Skeletal muscle tissue (tissue), 3 donors: ENCODE measurements at regions not wholly inside any gene's neighbourhood (a gene's known extent, or its start where the extent isn't known, plus 50 kb on each side); places are given as distances from the start of the nearest gene placed in this dataset.

ENCODE experiments used
- H3K27ac ChIP-seq: one replicate; pipeline ENCODE4 v1.7.0; 2013; ENCODE audit warnings: mild to moderate bottlenecking, low read depth, low read length, inconsistent platforms
- H3K27me3 ChIP-seq, 3 donors: one replicate each; pipeline ENCODE4 v1.7.0; 2013; ENCODE audit warnings: low read length in 3 of 3; ENCODE audit not compliant: control insufficient read depth in 3 of 3, insufficient read depth in 3 of 3
- H3K36me3 ChIP-seq, 3 donors: one replicate each; pipeline ENCODE4 v1.7.0; 2013; ENCODE audit warnings: low read length in 3 of 3; ENCODE audit not compliant: control insufficient read depth in 3 of 3, insufficient read depth in 3 of 3
- H3K4me1 ChIP-seq, 3 donors: one replicate each; pipeline ENCODE4 v1.7.0; 2013; ENCODE audit warnings: low read length in 3 of 3, mild to moderate bottlenecking in 3 of 3; ENCODE audit not compliant: control insufficient read depth in 3 of 3, insufficient read depth in 3 of 3
- H3K4me3 ChIP-seq, 3 donors: one replicate each; pipeline ENCODE4 v1.7.0; 2013; ENCODE audit warnings: low read length in 3 of 3
- H3K9ac ChIP-seq, 3 donors: one replicate each; pipeline ENCODE4 v1.7.0; 2013; ENCODE audit warnings: low read length in 3 of 3, mild to moderate bottlenecking in 3 of 3, moderate library complexity in 2 of 3, low read depth in 1 of 3
- H3K9me3 ChIP-seq, 3 donors: one replicate each; pipeline ENCODE4 v1.7.0; 2013; ENCODE audit warnings: low read length in 3 of 3; ENCODE audit not compliant: control insufficient read depth in 3 of 3
- donor health status: Osteomylitis.

DNA sequence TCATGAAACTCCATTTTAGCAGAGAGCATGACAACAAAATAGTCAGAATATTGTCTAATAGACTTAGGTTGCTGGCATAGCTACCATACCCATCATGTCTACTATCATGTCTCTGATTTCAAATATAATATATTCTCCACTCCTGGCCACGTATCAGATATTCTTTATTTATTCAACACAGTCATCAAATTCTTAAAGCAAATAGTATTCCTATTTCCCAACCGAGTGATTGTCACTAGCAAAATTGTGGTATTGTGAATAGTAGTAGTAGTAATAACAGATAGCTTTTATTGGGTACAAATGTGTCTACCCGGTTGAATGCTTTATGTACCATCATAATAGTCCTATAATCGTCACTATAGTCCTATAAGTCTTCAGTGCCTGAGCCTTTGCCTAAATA lies 918.6 kb downstream of the KCNMA1 start:
- no peaks in the 10 kb centered on the region for H3K9me3 ChIP-seq
- H3K9ac ChIP-seq, result no peak overlapping the region
- H3K27ac ChIP-seq, result no peak overlapping the region
- H3K4me3 ChIP-seq, result no peak overlapping the region
- H3K4me1 ChIP-seq, result no peaks in the 10 kb centered on the region
- no peaks in the 10 kb centered on the region for H3K27me3 ChIP-seq
- no peaks in the 10 kb centered on the region for H3K36me3 ChIP-seq

DNA sequence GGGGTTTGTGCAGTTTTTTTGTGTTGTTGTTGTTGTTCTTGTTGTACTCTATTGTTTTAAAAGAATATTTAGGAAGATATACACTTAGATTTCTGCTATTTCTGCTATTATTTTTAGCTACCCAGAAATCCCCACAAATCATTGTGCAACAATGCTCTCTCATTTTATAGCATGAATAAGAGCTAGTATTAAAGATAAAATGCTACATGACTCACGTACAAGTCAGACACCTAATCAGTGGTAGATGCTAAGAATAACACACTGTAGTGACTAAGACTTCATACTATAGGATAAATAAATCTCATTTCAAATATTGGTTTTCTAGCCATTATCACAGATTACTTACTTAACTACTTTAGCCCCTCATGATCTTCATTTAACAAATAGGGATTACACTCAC lies 920.5 kb downstream of the KCNMA1 start:
- Histone ChIP-seq H3K27me3 (no peaks in the 10 kb centered on the region), H3K36me3 (no peaks in the 10 kb centered on the region), H3K9me3 (no peaks in the 10 kb centered on the region), H3K9ac (no peak overlapping the region), H3K4me3 (no peak overlapping the region), H3K4me1 (no peaks in the 10 kb centered on the region), H3K27ac (no peak overlapping the region)

DNA sequence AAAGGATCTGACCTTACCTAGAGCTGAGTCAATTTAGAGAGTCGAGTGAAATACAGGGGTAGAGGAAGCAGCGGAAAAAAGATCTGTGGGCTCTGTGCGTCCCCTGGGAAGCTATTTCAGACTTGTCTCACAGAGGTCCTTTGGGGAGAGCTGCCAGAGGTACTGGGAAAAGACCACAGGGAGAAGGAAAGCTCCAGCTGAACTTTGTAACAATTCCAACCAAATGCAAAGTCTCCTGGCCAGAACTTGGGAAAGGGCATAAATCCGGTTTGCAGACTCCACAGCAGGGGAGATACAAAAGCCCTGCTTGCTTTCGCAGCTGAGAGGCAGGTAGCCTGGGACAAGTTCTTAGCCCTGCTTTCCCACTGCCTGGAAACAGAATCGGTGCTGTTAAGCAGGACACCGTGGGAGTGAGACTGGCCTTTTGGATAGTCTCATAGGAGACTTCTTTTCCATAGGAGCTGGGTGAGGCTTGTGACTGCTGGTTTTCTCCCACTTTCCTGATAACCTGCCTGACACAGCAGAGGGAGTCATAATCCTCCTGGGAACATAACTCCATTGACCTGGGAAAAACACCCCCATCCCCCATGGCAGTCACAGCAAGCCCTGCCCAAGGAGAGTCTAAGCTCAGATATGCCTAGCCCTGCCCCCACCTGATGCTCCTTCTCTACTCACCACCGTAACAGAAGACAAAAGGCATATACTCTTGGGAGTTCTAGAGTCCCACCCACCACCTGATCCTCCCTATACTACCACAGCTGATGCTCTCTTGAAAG lies 926.2 kb downstream of the KCNMA1 start:
- no peaks in the 10 kb centered on the region for H3K36me3 ChIP-seq
- H3K4me1 ChIP-seq, result no peaks in the 10 kb centered on the region
- no peaks in the 10 kb centered on the region for H3K27me3 ChIP-seq
- H3K9me3 ChIP-seq, result no peaks in the 10 kb centered on the region
- no peak overlapping the region for H3K27ac ChIP-seq
- no peak overlapping the region for H3K4me3 ChIP-seq
- H3K9ac ChIP-seq, result no peak overlapping the region

DNA sequence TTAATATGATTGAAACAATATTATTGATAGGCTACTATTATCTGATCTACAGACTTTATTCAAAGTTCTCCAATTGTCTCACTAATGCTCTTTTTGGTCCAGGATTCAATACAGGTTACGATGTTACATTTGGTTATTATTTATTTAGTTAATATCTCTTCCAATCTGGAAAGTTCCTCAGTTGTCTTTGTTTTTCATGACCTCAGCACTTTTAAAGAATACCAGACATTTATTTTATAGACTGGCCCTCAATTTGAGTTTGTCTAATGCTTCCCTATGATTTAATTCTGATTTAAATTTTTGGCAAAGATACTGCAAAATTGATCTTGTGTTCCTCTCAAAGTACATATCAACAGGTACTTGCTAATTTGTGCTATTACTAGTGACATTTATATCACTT lies 937.4 kb downstream of the KCNMA1 start:
- Histone ChIP-seq H3K9me3 (no peaks in the 10 kb centered on the region), H3K36me3 (no peaks in the 10 kb centered on the region), H3K27me3 (no peaks in the 10 kb centered on the region), H3K4me3 (no peak overlapping the region), H3K27ac (no peak overlapping the region), H3K4me1 (no peaks in the 10 kb centered on the region), H3K9ac (no peak overlapping the region)

DNA sequence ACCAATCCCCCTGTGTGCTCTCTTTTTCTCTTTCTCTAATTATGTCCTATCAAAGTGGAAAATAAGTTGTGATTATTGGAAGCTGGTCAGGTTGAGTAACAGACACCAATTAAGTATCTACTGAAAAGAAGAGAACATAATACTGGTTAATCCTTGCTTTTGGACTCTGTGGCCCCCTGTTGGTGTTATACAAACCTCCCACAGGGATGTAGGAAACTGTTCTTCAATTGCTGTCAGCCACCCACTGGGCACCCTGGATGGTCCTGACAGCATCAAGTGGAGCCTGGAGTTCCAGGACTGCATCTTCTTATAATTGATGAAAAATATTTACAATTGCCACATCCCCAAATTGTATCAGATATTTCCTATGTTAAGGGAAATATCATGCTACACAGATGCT lies 939.7 kb downstream of the KCNMA1 start:
- H3K36me3 ChIP-seq, result no peaks in the 10 kb centered on the region
- H3K9me3 ChIP-seq, result no peaks in the 10 kb centered on the region
- no peak overlapping the region for H3K9ac ChIP-seq
- H3K4me1 ChIP-seq, result no peaks in the 10 kb centered on the region
- no peak overlapping the region for H3K4me3 ChIP-seq
- H3K27ac ChIP-seq, result no peak overlapping the region
- H3K27me3 ChIP-seq, result no peaks in the 10 kb centered on the region

DNA sequence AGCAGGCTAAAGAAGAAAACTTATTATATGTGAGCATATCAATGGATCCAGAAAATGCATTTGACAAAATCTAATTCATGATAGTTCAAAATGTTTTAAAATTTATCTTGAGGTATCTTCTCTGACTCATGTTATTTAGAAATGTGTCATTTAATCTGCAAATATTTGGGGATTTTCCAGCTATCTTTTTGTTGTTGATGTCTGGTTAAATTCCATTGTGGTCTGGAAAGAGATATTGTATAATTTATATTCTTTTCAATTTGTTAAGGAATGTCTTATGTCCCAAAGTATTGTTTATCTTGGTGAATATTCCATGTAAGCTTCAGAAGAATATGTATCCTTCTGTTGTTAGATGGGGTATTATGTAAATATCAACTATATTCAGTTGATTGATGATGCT lies 942.5 kb downstream of the KCNMA1 start:
- Histone ChIP-seq H3K4me3 (no peak overlapping the region), H3K36me3 (no peaks in the 10 kb centered on the region), H3K4me1 (no peaks in the 10 kb centered on the region), H3K9ac (no peak overlapping the region), H3K27ac (no peak overlapping the region), H3K9me3 (no peaks in the 10 kb centered on the region), H3K27me3 (no peaks in the 10 kb centered on the region)

DNA sequence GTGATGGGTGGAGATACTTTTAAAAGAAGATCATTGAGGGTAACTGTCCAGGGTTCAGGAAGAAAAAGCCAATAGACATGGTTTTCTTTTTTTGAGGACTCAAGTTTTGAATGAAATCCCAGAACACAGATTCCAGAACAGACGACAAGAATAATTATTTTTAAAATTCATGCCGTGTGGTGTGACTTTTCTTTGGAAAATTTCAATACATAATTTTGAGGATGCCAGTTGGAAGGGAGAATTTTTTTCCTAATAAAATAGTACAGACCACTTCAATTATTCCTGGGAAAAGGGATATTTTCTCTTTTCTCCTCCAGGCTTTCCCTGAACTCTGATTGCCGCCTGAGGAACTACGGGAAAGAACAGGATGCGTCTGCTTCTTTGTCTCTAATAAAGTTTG lies 951.4 kb downstream of the KCNMA1 start:
- Histone ChIP-seq H3K4me3 (no peak overlapping the region), H3K27me3 (no peaks in the 10 kb centered on the region), H3K4me1 (no peaks in the 10 kb centered on the region), H3K27ac (no peak overlapping the region), H3K36me3 (no peaks in the 10 kb centered on the region), H3K9ac (no peak overlapping the region), H3K9me3 (no peaks in the 10 kb centered on the region)

DNA sequence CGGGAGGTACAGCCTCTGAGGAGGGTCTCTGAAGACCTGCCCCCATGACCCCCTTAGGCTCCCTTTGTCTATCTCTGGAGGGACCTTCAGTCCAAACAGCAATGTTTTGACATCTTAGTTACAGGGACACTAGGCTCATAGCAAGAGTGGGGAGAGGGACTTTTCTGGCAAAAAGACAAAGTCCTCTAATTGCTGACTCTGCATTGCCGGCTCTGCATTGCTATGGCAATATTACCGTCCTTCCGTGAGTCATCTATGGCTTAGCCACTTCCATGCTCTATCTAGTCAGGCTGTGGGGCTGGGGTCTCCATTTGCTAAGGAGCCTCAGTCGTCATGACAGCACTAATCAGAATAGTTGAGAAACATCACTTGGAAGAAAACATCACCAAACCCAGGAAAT lies 952.6 kb downstream of the KCNMA1 start:
- H3K4me1 ChIP-seq, result no peaks in the 10 kb centered on the region
- H3K4me3 ChIP-seq, result no peak overlapping the region
- no peak overlapping the region for H3K9ac ChIP-seq
- no peaks in the 10 kb centered on the region for H3K36me3 ChIP-seq
- no peak overlapping the region for H3K27ac ChIP-seq
- H3K9me3 ChIP-seq, result no peaks in the 10 kb centered on the region
- H3K27me3 ChIP-seq, result no peaks in the 10 kb centered on the region

DNA sequence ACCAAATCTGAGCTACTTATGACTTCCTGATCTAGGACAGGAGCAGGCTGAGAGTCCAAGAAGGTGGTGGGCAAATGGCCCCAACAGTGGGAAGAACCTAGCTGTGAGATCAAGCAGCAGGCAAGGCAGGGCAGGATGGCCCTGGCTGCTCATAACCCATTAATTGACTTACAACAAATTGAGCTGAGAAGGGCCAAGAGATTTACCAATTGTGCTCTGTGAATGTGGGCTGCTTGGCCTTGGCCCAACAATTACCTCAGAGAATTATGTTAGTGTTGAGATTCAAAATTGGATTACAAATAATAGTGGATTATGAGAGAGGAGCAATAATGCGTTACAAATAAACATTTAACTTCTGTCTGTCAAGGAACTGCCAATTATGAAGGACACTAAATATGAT lies 956.5 kb downstream of the KCNMA1 start:
- no peak overlapping the region for H3K9ac ChIP-seq
- no peak overlapping the region for H3K4me3 ChIP-seq
- H3K36me3 ChIP-seq, result no peaks in the 10 kb centered on the region
- H3K9me3 ChIP-seq, result no peaks in the 10 kb centered on the region
- H3K4me1 ChIP-seq, result no peaks in the 10 kb centered on the region
- no peak overlapping the region for H3K27ac ChIP-seq
- no peaks in the 10 kb centered on the region for H3K27me3 ChIP-seq

DNA sequence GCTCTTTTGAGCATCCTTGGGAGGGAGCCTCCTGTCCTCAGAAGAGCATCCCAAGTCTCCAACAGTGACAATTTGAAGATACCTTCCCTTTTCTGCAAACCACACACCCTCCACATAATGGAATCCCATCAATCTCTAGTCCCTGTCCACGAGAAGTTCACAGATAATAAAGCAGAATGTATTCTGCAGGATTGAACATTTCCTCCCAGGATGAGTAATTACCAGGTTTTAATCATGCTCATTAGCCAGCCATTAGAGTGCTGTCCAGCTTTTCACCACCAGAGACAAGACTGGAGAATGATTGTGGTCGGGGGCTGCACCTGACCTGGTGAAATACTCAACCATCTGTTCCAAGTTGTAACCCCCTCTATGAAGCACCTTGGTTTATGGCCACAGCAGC lies 958.6 kb downstream of the KCNMA1 start:
- Histone ChIP-seq H3K9ac (no peak overlapping the region), H3K36me3 (no peaks in the 10 kb centered on the region), H3K27ac (no peak overlapping the region), H3K4me1 (no peaks in the 10 kb centered on the region), H3K27me3 (no peaks in the 10 kb centered on the region), H3K4me3 (no peak overlapping the region), H3K9me3 (no peaks in the 10 kb centered on the region)
